NCI-H1694 treated with DMSO at 0.1 percent for 48 hours (cell line): ENCODE measurements at regions not wholly inside any gene's neighbourhood (a gene's known extent, or its start where the extent isn't known, plus 50 kb on each side); places are given as distances from the start of the nearest gene placed in this dataset.
"Not testable (repeated sequence)": the region's sequence is repeated elsewhere in the genome, so short reads cannot be mapped to it uniquely, and the experiment has no call there.

Source experiments
- DNase-seq: peaks from one replicate; lab custom pipeline; 2025; lab: John Stamatoyannopoulos, UW

GRCh38 chr21:28174701-28175100 lies 818.0 kb downstream of the LTN1 start:
- no peak for DNase-seq

GRCh38 chr21:28174006-28174405 lies 818.7 kb downstream of the LTN1 start:
- no peak for DNase-seq

- no peak for DNase-seq
Measured at GRCh38 chr21:28172376-28172775, 820.3 kb downstream of the LTN1 start.

- no peak for DNase-seq
Measured at GRCh38 chr21:28167366-28167765, 825.3 kb downstream of the LTN1 start.

- not testable (repeated sequence) for DNase-seq
Measured at GRCh38 chr21:28164519-28164918, 828.2 kb downstream of the LTN1 start.

GRCh38 chr21:28162052-28162451 lies 830.6 kb downstream of the LTN1 start:
- DNase-seq, result not testable (repeated sequence)

- DNase-seq, result no peak
Measured at GRCh38 chr21:28160378-28160777, 832.3 kb downstream of the LTN1 start.

- no peak for DNase-seq
Measured at GRCh38 chr21:28159396-28159795, 833.3 kb downstream of the LTN1 start.

GRCh38 chr21:28156590-28156989 lies 836.1 kb downstream of the LTN1 start:
- DNase-seq, result no peak

GRCh38 chr21:28154121-28154520 lies 838.6 kb downstream of the LTN1 start:
- DNase-seq, result no peak

GRCh38 chr21:28152732-28153131 lies 839.9 kb downstream of the LTN1 start:
- no peak for DNase-seq

- no peak for DNase-seq
Measured at GRCh38 chr21:28151758-28152157, 840.9 kb downstream of the LTN1 start.

- no peak for DNase-seq
Measured at GRCh38 chr21:28150778-28151177, 841.9 kb downstream of the LTN1 start.

GRCh38 chr21:28148400-28149064 lies 844.1 kb downstream of the LTN1 start:
- DNase-seq, result no peak

- DNase-seq, result no peak
Measured at GRCh38 chr21:28144653-28145052, 848.0 kb downstream of the LTN1 start.

- DNase-seq, result no peak
Measured at GRCh38 chr21:28144089-28144488, 848.6 kb downstream of the LTN1 start.

GRCh38 chr21:28142697-28143096 lies 850.0 kb downstream of the LTN1 start:
- DNase-seq, result no peak

GRCh38 chr21:28138272-28138671 lies 854.4 kb downstream of the LTN1 start:
- DNase-seq, result no peak

- no peak for DNase-seq
Measured at GRCh38 chr21:28136656-28137255, 855.9 kb downstream of the LTN1 start.

- no peak for DNase-seq
Measured at GRCh38 chr21:28135646-28136045, 857.0 kb downstream of the LTN1 start.

GRCh38 chr21:28133116-28133515 lies 859.6 kb downstream of the LTN1 start:
- no peak for DNase-seq

GRCh38 chr21:28132713-28133112 lies 860.0 kb downstream of the LTN1 start:
- no peak for DNase-seq

GRCh38 chr21:28127175-28127785 lies 865.4 kb downstream of the LTN1 start:
- DNase-seq, result no peak
